Activated T-cell treated with anti-CD3 and anti-CD28 coated beads, Interleukin-2, amount 50 U/mL, for 48 hours (primary cell): ENCODE measurements at regions not wholly inside any gene's neighbourhood (a gene's known extent, or its start where the extent isn't known, plus 50 kb on each side); places are given as distances from the start of the nearest gene placed in this dataset.
"Not testable (repeated sequence)": the region's sequence is repeated elsewhere in the genome, so short reads cannot be mapped to it uniquely, and the experiment has no call there.

ENCODE experiments used
- DNase-seq, 2 experiments: peaks; one replicate each; pipeline ENCODE4 v3.0.0-alpha.2; 2020

- no peak for DNase-seq
These were observed 593.5 kb downstream of the ADCYAP1 start for GRCh38 chr18:1498216-1498615.

- DNase-seq = no peak
These were observed 594.6 kb downstream of the ADCYAP1 start for GRCh38 chr18:1499265-1499664.

DNA sequence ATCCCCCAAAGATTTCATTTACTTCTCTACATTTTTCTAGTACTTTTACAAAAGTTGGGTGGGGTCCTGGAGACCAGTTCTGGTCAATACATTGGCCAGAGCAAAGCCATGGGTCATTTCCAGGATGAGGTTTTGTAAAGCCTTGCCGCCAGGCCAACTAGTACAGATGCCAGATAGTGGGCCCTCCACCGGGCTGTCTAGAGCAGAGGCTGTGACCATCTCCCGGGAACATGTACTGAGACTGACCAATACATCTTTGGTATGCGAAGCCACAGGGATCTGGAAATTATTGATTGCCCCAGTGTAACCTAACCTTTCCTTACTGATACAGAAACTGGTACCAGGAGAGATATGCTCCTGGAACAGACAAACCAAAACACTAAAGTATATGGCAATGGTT lies 599.2 kb downstream of the ADCYAP1 start:
- DNase-seq = no peak

- no peak for DNase-seq
These were observed 601.2 kb downstream of the ADCYAP1 start for GRCh38 chr18:1505856-1506255.

- no peak for DNase-seq
These were observed 606.0 kb downstream of the ADCYAP1 start for GRCh38 chr18:1510542-1511179.

DNA sequence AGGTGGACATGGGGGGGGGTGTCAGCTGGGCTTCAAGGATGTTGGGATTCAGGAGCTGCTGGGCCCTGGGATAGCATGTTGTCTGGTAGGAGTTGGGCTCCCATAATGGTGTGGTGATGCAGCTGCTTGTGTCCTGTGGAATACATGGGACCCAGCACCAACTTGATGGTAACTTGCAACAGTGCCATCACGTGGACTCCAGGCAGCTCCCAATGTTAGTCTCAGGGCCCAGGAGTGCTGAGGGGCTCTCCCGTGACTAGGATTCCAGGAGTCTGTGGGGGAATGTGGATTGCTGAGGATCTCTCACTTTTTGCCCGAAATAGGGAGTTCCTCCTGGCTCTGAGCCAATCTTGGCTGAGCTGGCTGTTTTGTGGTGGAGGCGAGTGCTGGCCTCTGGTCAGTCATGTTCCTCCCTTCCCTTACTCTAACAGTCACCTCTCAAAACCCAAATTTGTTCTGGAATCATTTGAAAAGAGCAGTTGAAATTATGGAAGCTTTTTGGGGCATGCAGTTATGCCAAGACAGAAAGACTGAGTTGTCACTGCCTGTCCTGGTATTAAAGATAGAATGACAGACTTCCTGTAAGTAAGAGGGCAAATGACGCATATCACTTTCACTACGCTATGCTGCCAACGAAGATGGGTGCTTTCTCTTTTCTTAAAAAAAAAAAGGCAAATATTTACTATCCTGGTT lies 607.1 kb downstream of the ADCYAP1 start:
- DNase-seq = no peak

DNA sequence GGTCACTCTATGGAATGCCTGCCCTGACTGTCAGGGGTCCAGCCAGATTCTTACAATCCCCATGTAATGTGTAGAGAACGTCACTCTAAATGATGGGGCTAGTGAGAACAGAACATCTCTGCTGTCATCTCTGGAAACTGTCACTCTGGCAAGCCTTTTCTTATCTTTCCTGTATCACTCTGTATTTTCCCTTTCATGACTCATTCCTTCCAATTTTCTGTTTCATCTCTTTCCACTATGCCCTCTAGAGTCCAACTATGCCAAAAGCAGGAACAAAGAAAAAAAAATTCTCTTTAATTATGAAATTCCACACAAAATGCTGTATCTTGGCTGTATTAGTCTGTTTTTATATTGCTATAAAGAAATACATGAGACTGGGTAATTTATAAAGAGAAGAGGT lies 608.8 kb downstream of the ADCYAP1 start:
- no peak for DNase-seq

- not testable (repeated sequence) for DNase-seq
These were observed 617.0 kb downstream of the ADCYAP1 start for GRCh38 chr18:1521588-1522248.

DNA sequence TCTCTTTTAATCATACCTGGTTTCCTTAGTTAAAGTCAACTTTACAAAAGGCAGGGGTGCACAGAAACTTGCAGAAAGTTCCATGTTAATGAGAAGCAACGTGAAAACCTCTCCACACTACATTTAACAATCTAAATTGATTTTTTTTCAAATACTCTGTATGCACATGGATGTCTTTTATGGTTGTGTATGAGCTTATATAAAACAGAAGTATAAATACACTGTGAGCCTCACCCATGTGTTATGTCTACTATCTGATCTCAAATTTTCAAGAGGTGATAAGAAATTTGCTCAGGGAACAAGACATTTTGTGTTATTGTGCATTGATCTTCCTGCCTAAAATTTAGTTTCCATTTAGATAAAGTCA lies 617.6 kb downstream of the ADCYAP1 start:
- DNase-seq = no peak

DNA sequence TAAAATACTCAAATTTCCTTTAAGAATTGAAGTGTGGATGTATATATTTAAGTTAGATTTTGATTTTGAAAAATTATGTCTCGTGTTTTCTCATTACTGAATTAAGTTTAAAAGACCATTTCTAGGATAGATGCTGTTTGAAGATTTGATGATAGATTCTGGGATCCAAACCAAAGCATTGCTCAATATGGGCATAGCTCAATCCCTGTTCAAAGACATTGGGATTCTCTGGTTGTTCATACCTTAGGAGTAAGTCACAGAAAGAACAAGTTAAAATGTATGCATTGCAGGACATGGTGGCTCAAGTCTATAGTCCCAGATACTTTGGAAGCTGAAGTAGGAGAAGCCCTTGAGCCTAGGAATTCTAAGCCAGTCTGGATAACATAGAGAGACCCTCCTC lies 622.3 kb downstream of the ADCYAP1 start:
- no peak for DNase-seq

DNA sequence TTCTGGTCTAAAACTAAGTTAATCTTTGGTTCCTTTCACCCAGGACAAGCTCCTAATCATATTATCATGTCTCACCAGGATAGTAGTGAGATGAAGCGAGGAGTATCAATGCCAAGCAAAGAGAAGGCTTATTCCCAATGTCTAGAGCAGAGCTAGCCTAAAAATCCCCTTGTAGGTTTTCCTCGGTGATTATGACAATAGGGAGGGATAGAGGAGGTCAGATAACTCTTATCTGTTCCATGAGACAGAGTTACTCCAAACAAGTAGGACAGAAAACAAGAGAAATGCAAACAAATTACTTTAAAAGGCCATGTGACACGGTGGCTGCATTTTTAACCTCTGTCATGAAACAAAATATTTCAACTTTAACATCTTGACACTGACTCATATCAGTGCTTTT lies 623.1 kb downstream of the ADCYAP1 start:
- DNase-seq = no peak

DNA sequence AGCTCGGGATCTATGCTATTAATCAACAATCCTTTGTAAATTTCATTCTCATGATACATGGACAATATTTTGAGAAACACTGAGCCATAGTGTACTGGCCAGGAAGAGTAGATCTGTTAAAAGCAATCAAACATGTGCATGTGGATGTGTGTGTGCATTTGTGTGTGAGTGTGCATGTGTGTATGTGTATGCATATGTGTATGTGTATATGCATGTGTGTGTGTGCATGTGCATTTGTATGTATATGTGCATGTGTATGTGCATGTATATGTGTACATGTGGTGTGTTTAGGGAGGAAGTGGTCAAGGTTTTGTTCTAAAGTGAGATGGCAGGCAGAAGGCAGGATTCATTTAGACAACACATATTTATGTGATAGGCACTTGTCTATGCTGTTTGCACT lies 623.8 kb downstream of the ADCYAP1 start:
- no peak for DNase-seq

DNA sequence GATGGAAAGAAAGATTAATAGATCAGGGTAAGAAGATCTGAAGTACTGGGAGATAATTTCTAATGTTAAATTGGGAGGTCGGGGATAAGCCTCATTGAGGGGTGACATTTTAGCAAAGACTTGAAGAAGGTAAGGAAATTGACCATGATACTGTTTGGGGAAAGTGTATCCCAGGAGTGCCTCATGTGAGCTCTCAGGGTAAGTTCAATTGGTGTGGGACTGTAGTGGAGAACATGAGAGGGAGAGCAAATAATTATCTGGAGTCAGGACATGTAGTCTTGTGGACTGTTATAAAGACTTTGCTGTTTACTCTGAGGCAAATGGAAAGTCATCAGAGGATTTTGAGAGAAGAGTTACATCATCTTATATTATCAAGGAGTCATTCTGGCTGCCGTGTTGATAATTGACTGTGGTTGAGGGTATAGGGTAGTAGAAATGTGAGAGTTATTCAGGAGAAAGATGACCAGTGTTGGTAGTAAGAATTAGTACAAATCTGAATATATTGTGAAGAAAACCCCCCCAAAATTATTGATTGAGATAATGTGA lies 624.4 kb downstream of the ADCYAP1 start:
- no peak for DNase-seq

DNA sequence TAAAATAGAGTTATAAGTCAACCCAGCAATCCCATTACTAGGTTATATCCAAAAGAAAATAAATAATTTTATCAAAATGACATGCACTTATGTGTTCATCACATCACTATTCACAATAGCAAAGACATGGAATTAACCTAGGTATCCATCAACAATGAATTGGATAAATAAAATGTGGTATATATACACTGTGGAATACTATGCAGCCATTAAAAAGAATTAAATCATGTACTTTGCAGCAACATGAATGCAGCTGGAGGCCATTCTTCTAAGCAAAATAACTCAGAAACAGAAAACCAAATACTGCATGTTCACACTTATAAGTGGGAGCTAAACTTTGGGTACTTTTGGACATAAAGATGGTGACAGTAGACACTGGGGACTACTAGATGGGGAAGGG lies 626.0 kb downstream of the ADCYAP1 start:
- no peak for DNase-seq

DNA sequence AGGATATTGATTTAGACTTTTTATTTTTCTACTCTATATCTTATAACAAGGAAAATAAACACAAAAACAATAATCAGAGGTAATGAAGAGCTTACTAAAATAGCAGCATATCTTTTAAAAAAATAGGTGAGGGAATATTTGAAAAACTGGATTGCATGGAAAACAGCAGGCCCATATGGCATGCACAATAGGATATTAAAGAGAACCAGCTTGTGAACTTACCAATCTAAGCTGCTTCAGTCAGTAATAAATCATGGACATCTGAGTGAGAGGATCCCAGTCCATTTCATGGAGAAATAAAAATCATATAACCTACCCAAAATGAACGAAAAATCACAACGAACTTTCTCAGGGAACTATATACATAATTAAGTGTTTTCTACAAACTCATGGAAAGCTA lies 634.6 kb downstream of the ADCYAP1 start:
- no peak for DNase-seq

DNA sequence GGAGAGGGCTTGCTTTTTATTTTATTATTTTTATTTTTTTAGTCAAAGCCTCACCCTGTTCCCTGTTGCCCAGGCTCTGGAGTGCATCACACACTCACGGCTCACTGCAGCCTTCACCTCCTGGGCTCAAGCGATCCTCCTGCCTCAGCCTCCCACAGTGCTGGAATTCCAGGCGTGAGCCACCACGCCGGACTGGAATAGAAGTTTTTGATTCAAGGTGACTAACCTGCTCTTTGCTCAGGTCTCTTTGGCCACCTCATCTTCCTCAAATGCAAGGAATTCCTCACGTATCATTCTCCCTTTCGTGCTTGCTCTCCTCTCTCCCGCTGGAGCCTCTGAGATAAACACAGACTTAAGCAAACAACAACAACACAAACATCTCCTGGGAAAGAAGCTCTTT lies 636.8 kb downstream of the ADCYAP1 start:
- DNase-seq = no peak

DNA sequence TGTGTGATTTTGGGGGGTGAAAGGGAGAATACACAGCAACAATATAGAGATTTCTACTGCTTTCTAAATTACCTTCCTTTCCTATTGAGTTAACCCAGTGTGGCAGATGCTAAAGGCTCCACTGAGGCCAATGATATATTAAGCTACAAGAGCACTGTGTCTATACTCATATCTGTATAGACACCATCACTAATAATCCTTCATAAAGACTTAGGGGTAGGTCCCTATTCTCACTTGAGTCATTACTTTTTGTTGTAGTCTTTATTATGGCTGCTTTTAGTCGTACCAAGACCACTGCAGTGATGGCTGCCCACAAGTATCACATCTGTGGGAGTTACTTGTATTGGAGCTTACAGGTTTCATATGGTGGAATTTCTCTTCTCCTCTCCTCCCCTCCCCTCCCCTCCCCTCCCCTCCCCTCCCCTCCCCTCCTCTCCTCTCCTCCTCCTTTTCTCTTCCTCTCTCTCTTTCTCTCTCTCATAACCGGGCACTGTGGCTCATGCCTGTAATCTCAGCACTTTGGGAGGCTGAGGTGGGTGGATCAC lies 637.6 kb downstream of the ADCYAP1 start:
- no peak for DNase-seq

DNA sequence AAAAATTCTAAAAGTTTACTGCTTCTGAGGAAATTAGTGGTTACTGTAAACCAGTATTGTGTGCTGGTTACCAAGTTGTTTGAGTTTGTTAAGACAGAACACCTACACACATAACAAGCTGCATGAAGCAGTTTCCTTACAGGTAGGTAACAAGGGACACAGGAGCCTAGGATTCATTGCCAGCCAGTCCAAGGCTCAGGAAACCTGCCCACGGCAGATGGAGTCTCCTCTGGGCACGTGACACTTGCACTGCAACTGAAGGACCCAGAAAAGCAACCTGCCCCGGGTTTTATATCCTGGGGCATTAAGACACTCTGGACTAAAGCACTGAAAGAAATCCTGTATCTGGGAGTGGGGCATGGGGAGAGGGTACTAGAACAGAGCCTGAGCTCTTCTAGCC lies 639.3 kb downstream of the ADCYAP1 start:
- no peak for DNase-seq

GRCh38 chr18:1557711-1558110 lies 653.0 kb downstream of the ADCYAP1 start:
- DNase-seq = not testable (repeated sequence)

GRCh38 chr18:1559563-1559962 lies 654.9 kb downstream of the ADCYAP1 start:
- DNase-seq = no peak

- no peak for DNase-seq
These were observed 660.1 kb downstream of the ADCYAP1 start for GRCh38 chr18:1564793-1565192.

GRCh38 chr18:1571206-1571605 lies 666.5 kb downstream of the ADCYAP1 start:
- DNase-seq = no peak

- DNase-seq = no peak
These were observed 669.1 kb downstream of the ADCYAP1 start for GRCh38 chr18:1573732-1574131.

GRCh38 chr18:1575084-1575483 lies 670.4 kb downstream of the ADCYAP1 start:
- no peak for DNase-seq
